Amygdala (tissue), 56 donors: ENCODE measurements at regions not wholly inside any gene's neighbourhood (a gene's known extent, or its start where the extent isn't known, plus 50 kb on each side); places are given as distances from the start of the nearest gene placed in this dataset.

Experiments used
- DNase-seq, 56 donors: peaks; one replicate each; lab custom pipeline; 2025; lab: John Stamatoyannopoulos, UW

DNA sequence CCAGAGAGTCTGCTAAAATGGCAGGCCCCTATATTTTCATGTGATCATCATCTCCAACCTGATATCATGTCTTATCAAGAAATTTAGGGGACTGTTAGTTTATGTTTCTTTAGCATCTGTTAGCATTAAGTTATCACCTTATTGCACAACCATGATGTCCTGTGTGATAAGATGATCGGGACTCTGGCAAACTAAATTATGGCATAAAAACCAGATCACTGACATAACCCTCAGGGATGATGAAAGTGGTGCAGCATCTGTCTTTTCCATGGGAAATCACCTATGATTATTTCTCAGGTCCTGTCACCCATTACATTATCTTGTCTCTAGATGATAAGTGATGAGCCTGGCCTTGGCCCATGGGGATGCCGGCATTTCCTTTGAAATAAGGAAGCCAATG is 458.6 kb upstream of the DCC start:
- DNase-seq = no peak

GRCh38 chr18:51884039-51884438 is 456.0 kb upstream of the DCC start:
- no peak for DNase-seq

- DNase-seq = no peak
Measured at GRCh38 chr18:51890762-51891161, 449.2 kb upstream of the DCC start.

- no peak for DNase-seq
Measured at GRCh38 chr18:51891876-51892275, 448.1 kb upstream of the DCC start.

- no peak for DNase-seq
Measured at GRCh38 chr18:51897884-51898283, 442.1 kb upstream of the DCC start.

DNA sequence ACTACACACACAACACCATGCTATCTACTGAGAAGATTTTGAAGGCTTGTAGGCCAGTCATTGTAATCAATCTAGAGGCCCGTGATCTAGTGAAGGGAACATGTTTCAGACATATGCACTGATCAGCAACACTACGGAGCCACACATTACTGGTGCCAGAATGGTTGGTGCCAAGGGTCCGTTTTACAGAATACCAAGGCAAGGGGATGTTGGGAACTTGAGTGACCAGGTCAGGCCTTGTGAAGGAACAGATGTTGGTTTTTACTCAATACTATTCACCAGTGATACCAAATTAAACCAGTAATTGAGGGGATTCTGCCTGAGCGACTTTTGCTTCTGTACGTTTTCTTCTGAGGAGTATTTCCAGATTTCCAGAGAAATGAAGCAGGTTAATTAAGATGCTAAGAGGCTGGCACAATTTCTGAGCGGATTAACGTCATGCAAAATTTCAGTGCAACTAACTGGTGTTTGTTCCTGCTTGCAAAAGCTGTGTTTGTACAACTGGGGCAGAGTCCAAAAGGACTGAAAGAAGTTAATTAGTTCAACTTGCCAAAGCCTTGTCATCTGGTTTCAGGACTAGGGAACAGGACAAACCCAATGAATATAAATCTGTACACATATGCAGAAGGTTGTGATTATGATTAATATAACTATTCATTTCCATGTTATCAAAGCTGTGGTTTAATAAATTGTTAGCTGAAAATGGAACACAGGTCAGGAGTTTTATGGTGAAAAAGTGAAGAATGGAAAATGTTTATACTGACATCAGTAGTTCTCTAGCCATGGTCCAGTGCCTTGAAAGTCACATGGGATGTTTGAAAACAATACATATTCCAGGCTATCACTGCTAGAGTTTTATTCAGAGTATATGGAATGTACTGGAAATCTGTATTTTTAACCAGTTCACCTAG is 432.1 kb upstream of the DCC start:
- DNase-seq = peak in 6 of 56 donors; percentile 1 to 30 (median 5)

GRCh38 chr18:51908598-51908944 is 431.4 kb upstream of the DCC start:
- DNase-seq = no peak

DNA sequence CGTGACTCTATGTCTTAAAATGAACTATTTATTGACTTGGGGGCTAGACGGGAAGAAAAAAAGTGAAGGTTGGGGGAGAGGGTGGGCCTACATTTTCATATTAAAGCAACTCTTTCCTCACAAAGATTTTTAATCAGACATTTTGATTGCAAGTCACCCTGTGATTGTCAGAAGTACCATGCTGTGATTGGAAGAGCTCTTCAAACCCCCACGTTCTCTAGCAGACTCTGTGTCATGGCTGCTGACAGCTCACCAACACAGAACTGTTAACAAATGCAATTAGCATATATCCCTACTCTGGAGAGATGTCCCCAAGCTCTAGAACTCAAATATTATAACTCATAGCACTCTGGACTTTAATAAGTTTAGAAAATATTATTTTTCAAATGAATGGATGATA is 428.4 kb upstream of the DCC start:
- no peak for DNase-seq

DNA sequence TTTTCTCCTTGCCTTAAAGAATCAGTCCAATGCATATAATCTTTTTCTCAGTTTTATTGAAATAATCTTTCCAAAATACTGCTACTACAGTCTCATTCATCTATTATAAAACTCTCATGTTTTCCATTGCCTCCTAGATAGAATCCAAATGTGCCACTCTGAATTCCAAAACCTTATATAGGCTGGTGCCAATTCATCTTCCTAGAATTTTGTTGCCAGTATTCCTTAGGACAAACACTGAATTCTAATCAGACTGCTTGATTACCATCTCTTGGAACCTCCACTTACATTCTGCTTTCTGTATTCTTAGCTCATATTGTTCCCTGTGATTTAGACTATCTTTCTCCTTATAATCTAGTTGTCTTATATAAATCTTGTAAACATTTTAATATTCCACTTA is 427.6 kb upstream of the DCC start:
- DNase-seq = no peak

DNA sequence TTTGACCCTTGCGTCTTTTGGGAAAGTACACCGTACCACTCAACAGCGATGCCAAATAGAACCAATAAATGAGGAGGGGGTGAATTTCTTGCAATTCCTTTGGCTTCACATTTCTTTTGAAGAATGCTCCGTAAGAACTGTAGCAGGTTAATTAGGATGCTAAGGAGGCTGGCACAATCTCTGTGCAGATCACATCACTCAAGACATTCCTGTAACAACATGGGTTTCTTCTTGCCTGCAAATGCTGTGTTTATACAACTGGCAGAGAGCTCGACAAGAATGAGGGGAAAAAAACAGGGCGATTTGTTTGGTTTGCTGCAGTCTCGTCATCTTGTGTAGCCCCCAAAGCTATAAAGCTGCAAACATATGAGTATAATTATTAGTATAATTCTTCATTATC is 424.8 kb upstream of the DCC start:
- DNase-seq = no peak

- no peak for DNase-seq
Measured at GRCh38 chr18:51921862-51922261, 418.1 kb upstream of the DCC start.

DNA sequence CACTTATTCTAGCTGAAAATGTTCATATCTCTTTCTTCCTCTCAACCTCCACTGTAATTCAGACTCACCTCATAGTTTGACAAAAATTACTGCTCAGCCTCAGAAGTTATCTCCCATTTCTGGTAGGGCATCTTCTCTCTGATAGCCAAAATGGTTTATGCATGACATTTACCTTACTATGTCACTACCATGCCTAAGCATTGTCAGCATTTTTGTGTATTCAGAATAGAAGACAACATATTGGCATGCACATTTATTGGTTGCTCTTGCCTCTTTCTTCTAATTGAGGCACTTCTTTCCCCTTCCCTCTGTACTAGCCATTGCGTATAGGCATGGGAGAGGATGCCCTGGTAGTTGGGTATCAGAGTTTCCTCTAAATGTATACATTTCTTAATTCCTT is 406.1 kb upstream of the DCC start:
- no peak for DNase-seq

GRCh38 chr18:51936115-51936514 is 403.9 kb upstream of the DCC start:
- DNase-seq = no peak

GRCh38 chr18:51941999-51942398 is 398.0 kb upstream of the DCC start:
- DNase-seq = no peak

DNA sequence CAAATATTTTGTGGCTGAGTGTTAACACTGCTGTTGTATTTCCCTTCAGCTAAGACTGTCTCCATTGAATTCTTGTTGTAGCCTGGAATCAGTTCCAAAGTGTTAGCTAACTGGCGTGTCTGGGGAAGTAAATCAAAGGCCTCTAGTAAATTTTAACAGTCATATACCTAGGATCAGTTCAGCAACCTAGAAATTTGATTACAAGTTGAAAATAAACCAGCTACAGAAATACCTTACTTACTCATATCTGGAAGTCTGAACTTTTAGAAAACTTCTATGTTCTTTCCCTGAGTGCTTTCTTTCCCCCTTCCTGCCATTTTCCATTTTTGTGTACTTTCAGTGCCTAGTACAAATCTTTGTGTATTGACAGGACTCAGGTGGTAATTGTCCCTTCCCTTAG is 396.7 kb upstream of the DCC start:
- DNase-seq = no peak

- no peak for DNase-seq
Measured at GRCh38 chr18:51946946-51947345, 393.1 kb upstream of the DCC start.

DNA sequence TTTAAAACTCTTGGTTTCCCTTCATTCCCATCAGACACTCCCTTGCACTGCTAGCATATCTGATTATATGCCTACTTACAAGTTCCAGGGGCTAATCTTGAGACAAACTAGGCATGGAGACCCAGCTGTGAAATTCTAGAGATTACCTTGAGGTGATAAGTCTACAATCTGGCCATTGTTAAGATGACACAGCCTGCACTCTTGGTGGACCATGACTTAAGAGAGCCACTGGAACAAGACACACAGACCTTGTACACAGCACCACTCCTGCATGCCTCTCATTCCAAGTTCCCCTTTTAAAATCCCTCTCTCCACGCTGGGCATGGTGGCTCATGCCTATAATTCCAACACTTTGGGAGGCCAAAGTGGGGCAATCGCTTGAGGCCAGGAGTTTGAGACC is 387.2 kb upstream of the DCC start:
- DNase-seq = no peak

DNA sequence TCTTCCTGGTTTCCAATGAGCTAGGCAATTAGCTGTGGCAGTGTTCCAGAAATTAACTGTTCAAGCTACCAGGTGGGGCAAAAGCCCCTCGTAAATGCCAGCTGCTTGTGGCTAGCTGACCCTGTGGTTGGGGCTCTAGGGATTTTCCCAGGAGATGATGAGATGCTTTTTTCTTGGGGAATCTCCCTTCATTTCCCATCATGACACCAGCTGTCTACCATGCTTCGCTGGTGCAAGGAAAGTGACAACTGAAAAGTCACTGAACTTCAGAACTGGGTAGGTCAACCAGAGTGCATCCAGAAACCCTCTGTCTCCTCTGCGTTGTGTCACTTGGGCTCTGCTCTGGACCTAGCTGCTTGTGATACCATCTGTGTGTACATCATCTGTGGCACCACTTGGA is 386.5 kb upstream of the DCC start:
- no peak for DNase-seq

DNA sequence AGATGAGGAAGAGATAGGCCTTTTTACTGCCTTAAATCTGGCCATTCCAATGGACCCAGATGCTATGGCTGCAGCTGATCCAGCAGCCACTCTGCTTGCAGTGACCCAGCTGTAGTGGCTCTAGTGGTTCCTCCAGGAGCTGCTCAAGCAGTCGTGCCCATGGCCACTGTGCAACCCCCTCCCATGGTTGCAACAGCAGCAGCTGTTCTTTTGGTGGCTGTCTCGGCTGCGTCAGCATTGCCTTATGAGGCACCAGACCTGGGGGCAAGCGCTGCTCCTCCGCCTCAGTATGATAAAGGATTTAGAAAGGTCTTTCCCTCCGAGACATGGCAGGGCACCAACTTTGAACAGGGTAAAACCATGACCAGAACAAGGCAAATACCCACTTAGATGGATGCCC is 384.9 kb upstream of the DCC start:
- DNase-seq = no peak

DNA sequence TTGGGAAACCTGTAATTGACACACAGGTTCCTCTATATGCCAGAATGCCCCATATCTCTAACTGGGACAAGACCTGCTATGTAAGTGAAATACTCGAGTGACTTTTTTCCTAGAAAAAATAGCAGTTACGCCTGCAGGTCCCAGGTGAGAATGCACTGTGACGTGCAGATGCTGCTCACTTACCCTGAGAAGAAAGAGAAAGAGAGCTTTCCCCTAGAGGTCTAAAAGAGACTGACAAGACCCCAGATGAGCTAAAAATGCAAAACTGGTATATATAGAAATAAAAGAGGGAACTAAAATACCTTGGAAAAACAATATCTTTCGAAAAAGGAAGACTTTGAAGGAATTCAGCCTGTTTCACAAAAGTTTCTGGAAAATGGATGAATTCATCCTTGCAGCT is 383.0 kb upstream of the DCC start:
- no peak for DNase-seq

GRCh38 chr18:51980101-51980500 is 359.9 kb upstream of the DCC start:
- no peak for DNase-seq

- no peak for DNase-seq
Measured at GRCh38 chr18:51988277-51988676, 351.7 kb upstream of the DCC start.

- DNase-seq = no peak
Measured at GRCh38 chr18:51997129-51997528, 342.9 kb upstream of the DCC start.
